SH-SY5Y (cell line): ENCODE measurements at regions not wholly inside any gene's neighbourhood (a gene's known extent, or its start where the extent isn't known, plus 50 kb on each side); places are given as distances from the start of the nearest gene placed in this dataset.

Experiments used
- GATA2 ChIP-seq: IDR thresholded peaks from 2 replicates; pipeline ENCODE4 v1.6.1; 2011; ENCODE audit warnings: mild to moderate bottlenecking, low read depth, low read length
- GATA3 ChIP-seq: IDR thresholded peaks from 2 replicates; pipeline ENCODE4 v1.6.1; 2011; ENCODE audit warnings: low read depth, mild to moderate bottlenecking, low read length, moderate library complexity

DNA sequence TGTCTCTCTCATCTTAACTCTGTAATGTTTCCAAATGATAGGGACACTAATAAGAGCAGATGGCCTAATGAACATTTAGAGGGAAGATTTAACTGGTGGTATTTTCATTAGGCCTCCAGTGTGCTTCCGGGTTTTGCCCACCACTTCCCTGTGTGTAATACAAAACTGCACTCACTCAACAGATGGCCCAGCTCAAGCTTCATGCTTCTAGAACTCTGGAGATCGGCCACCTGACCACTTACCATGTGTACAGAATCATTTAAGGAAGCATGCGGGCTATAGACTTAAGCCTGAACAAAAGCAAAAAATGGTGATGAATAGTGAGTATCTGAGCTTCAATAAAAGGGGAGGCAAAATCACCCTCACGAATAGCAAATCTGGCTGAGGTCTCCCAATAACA lies 89.3 kb downstream of the SH2D1A start:
- TF ChIP-seq GATA2 (no peak), GATA3 (no peak)
